Transverse colon (tissue), 4 donors: ENCODE measurements at regions not wholly inside any gene's neighbourhood (a gene's known extent, or its start where the extent isn't known, plus 50 kb on each side); places are given as distances from the start of the nearest gene placed in this dataset.

ENCODE experiments used
- EP300 ChIP-seq: sonication (generic); formaldehyde crosslinking; IDR thresholded peaks from one replicate; pipeline ENCODE4 v1.6.1; 2017; ENCODE audit warnings: antibody characterized with exemption, low read depth
- POLR2A ChIP-seq: fragments of 450-650 bp; IDR thresholded peaks from one replicate; pipeline ENCODE4 v1.6.1; 2016; ENCODE audit warnings: antibody characterized with exemption, mild to moderate bottlenecking, moderate library complexity
- POLR2AphosphoS5 ChIP-seq, 3 donors: sonication (generic); formaldehyde crosslinking; IDR thresholded peaks; one replicate each; pipeline ENCODE4 v1.6.1; 2016; ENCODE audit warnings: antibody characterized with exemption in 3 of 3
- TF ChIP-seq, protein P1 (sequence below), 5 experiments: fragments of 200-600 bp in 3 of 5; fragments of 450-650 bp in 2 of 5; sonication (generic) in 3 of 5; IDR thresholded peaks; 1 replicate in 2 of 5; 2 replicates in 3 of 5; pipeline ENCODE4 v1.5.1; 2016 to 2017; ENCODE audit warnings: antibody characterized with exemption in 5 of 5, inconsistent platforms in 3 of 5, mild to moderate bottlenecking in 2 of 5, moderate library complexity in 1 of 5

DNA sequence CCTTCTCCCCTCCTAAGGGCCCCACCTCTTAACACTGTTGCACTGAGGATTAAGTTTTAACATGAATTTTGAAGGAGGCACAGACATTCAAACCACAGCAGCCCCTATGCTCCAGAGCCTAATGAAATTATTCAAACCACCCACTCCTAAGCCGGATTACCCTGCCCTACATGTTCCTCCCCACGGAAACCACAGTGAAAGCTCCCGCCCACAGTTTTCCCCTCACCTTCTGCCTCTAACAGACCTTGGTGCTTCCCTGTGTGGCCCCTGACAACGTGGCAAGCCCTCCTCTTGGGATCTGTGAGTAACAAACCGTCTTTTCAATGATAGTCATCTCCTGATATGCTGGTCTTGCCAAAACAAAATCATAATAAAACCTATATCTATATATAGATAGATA is 74.8 kb downstream of the RIN2 start:
- no peak for TF ChIP-seq POLR2A
- no peak for TF ChIP-seq POLR2AphosphoS5 (IDR thresholded peaks at IDR 0.05)
- TF ChIP-seq, protein P1, sequence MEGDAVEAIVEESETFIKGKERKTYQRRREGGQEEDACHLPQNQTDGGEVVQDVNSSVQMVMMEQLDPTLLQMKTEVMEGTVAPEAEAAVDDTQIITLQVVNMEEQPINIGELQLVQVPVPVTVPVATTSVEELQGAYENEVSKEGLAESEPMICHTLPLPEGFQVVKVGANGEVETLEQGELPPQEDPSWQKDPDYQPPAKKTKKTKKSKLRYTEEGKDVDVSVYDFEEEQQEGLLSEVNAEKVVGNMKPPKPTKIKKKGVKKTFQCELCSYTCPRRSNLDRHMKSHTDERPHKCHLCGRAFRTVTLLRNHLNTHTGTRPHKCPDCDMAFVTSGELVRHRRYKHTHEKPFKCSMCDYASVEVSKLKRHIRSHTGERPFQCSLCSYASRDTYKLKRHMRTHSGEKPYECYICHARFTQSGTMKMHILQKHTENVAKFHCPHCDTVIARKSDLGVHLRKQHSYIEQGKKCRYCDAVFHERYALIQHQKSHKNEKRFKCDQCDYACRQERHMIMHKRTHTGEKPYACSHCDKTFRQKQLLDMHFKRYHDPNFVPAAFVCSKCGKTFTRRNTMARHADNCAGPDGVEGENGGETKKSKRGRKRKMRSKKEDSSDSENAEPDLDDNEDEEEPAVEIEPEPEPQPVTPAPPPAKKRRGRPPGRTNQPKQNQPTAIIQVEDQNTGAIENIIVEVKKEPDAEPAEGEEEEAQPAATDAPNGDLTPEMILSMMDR (IDR thresholded peaks at IDR 0.05), result no peak
- TF ChIP-seq EP300, result no peak
